PC-9 (cell line): ENCODE measurements at regions not wholly inside any gene's neighbourhood (a gene's known extent, or its start where the extent isn't known, plus 50 kb on each side); places are given as distances from the start of the nearest gene placed in this dataset.

Experiments used
- BruUV-seq: library from RNA; stranded (reverse); fragments of 400-500 nt; replicated peaks from 2 replicates; lab custom pipeline; 2021; lab: Mats Ljungman, UMichigan
- CTCF ChIA-PET: fragments of 300-600 bp; sonication (Branson Sonifier 250); formaldehyde crosslinking; loops from one replicate; lab custom pipeline; 2022; ENCODE audit warnings: antibody characterized with exemption; lab: Charles Lee
- POLR2A ChIA-PET: fragments of 300-600 bp; sonication (Branson Sonifier 250); formaldehyde crosslinking; loops from one replicate; lab custom pipeline; 2022; ENCODE audit warnings: antibody characterized with exemption; ENCODE audit not compliant: unreplicated experiment; lab: Charles Lee
- DNase-seq, 2 experiments: peaks; one replicate each; pipeline versions ENCODE4 v3.0.0 to v3.0.0-alpha.2; 2015 to 2022; ENCODE audit warnings: mixed read lengths in 1 of 2
- H2AFZ ChIP-seq: fragments of 200-600 bp; sonication (generic); 2 replicates; pipeline ENCODE4 v1.8.1; 2017; ENCODE audit warnings: antibody characterized with exemption
- H3F3A ChIP-seq: fragments of 200-600 bp; sonication (generic); 2 replicates; pipeline ENCODE4 v1.8.1; 2017; ENCODE audit warnings: antibody characterized with exemption, mild to moderate bottlenecking, low read depth; ENCODE audit not compliant: insufficient read depth
- H3K27ac ChIP-seq: fragments of 200-600 bp; sonication (generic); 2 replicates; pipeline ENCODE4 v1.6.1; 2016; ENCODE audit warnings: mixed run types
- H3K27me3 ChIP-seq: fragments of 200-600 bp; sonication (generic); 2 replicates; pipeline ENCODE4 v1.6.1; 2016; ENCODE audit warnings: low read depth, mixed run types; ENCODE audit not compliant: insufficient read depth
- H3K36me3 ChIP-seq: fragments of 200-600 bp; sonication (generic); 2 replicates; pipeline ENCODE4 v1.6.1; 2016; ENCODE audit warnings: low read depth, mixed run types
- H3K4me1 ChIP-seq: fragments of 200-600 bp; sonication (generic); replicated peaks from 2 replicates; pipeline ENCODE4 v1.6.1; 2016; ENCODE audit warnings: mixed run types; ENCODE audit not compliant: insufficient read depth
- H3K4me2 ChIP-seq: fragments of 200-600 bp; sonication (generic); 2 replicates; pipeline ENCODE4 v1.6.1; 2017; ENCODE audit warnings: mixed run types
- H3K4me3 ChIP-seq: fragments of 200-600 bp; sonication (generic); 2 replicates; pipeline ENCODE4 v1.6.1; 2016; ENCODE audit warnings: mixed run types
- H3K79me2 ChIP-seq: fragments of 200-600 bp; sonication (generic); 2 replicates; pipeline ENCODE4 v1.6.1; 2017; ENCODE audit warnings: low read depth, mixed run types
- H3K9me2 ChIP-seq: fragments of 200-600 bp; sonication (generic); 2 replicates; pipeline ENCODE4 v1.8.1; 2017; ENCODE audit warnings: mild to moderate bottlenecking; ENCODE audit not compliant: insufficient read depth
- H3K9me3 ChIP-seq: fragments of 200-600 bp; sonication (generic); 2 replicates; pipeline ENCODE4 v1.8.1; 2016; ENCODE audit warnings: low read depth; ENCODE audit not compliant: insufficient read depth
- H4K20me1 ChIP-seq: fragments of 200-600 bp; sonication (generic); 2 replicates; pipeline ENCODE4 v1.8.1; 2017; ENCODE audit not compliant: insufficient read depth
- EZH2 ChIP-seq: fragments of 200-600 bp; sonication (generic); IDR thresholded peaks from 2 replicates; pipeline ENCODE4 v1.8.0; 2017; ENCODE audit warnings: antibody characterized with exemption, low read depth
- intact Hi-C: fragments of 100-400 bp; cut with micrococcal nuclease; formaldehyde crosslinking; loops from one replicate; pipeline ENCODE4 v1.10.0; 2022; ENCODE audit not compliant: unreplicated experiment
- TF ChIP-seq, protein P1 (sequence below): fragments of 200-600 bp; sonication (generic); conservative IDR thresholded peaks from 2 replicates; pipeline ENCODE4 v1.6.1; 2017; ENCODE audit warnings: mixed run types, antibody characterized with exemption, mild to moderate bottlenecking, moderate library complexity

DNA sequence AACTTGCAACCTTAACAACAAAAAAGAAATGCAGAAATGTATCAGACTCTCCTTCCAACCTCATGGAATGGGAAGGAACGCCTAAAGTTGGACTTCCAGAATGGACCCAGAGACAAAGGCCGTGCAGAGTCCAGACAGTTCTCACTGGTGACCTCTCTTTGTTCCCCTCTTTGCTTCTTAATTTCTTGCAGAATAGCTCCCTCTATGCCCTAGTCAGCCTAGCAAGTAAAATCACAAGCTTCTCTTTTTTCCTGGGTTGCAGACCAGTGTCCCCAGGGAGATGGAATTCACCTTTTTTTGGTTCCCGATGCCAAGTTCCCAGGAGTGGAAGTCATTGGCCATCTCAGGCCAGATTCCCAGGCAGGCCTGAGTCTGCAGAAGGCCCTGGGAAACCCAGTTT lies 278.0 kb downstream of the CCSER2 start:
- no peaks in the 10 kb centered on the region for H3K79me2 ChIP-seq
- no peaks in the 10 kb centered on the region for H3K9me3 ChIP-seq
- H3K9me2 ChIP-seq: no peaks in the 10 kb centered on the region
- no peak overlapping the region for H2AFZ ChIP-seq
- H3K4me2 ChIP-seq: no peak overlapping the region
- H3K4me3 ChIP-seq: no peak overlapping the region
- H4K20me1 ChIP-seq: no peaks in the 10 kb centered on the region
- BruUV-seq: no TSS peak
- CTCF ChIA-PET: no interaction called here
- DNase-seq: no peak
- H3K4me1 ChIP-seq: no peaks in the 10 kb centered on the region
- H3F3A ChIP-seq: no peaks in the 10 kb centered on the region
- H3K36me3 ChIP-seq: no peaks in the 10 kb centered on the region
- intact Hi-C loops: no loop called here
- H3K27ac ChIP-seq: no peak overlapping the region
- TF ChIP-seq, protein P1, sequence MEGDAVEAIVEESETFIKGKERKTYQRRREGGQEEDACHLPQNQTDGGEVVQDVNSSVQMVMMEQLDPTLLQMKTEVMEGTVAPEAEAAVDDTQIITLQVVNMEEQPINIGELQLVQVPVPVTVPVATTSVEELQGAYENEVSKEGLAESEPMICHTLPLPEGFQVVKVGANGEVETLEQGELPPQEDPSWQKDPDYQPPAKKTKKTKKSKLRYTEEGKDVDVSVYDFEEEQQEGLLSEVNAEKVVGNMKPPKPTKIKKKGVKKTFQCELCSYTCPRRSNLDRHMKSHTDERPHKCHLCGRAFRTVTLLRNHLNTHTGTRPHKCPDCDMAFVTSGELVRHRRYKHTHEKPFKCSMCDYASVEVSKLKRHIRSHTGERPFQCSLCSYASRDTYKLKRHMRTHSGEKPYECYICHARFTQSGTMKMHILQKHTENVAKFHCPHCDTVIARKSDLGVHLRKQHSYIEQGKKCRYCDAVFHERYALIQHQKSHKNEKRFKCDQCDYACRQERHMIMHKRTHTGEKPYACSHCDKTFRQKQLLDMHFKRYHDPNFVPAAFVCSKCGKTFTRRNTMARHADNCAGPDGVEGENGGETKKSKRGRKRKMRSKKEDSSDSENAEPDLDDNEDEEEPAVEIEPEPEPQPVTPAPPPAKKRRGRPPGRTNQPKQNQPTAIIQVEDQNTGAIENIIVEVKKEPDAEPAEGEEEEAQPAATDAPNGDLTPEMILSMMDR: no peak
- TF ChIP-seq EZH2: no peak
- POLR2A ChIA-PET: no interaction called here
- peaks cover 7% of the 10 kb centered on the region; the same call in 1 of the 2 replicates for H3K27me3 ChIP-seq

DNA sequence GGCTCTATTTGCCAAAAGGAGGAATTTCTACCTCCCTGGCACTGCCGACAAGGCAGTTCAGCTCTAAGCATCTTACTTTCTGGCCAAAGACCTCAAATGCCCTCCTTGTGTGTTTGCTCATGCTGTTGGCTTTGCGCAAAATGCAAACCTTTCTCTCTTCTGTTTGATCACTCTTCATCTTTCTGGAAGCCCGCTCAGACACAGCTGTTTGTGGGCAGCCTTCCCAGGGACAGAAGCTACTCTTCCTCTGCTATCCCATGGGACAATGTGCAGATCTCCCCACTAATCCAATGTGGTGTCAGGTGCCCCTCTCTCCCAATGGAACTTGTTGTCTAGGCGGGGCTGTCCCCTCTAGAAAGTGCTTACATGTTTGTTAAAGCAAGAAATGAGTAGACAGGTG lies 278.7 kb downstream of the CCSER2 start:
- POLR2A ChIA-PET: no interaction called here
- Histone ChIP-seq H3K4me3 (no peak overlapping the region), H3F3A (no peaks in the 10 kb centered on the region), H3K4me2 (no peak overlapping the region), H4K20me1 (no peaks in the 10 kb centered on the region), H3K27ac (no peak overlapping the region), H2AFZ (no peak overlapping the region), H3K9me3 (no peaks in the 10 kb centered on the region), H3K79me2 (no peaks in the 10 kb centered on the region), H3K36me3 (no peaks in the 10 kb centered on the region), H3K4me1 (no peaks in the 10 kb centered on the region), H3K27me3 (peaks cover 7% of the 10 kb centered on the region; the same call in 1 of the 2 replicates), H3K9me2 (no peaks in the 10 kb centered on the region)
- BruUV-seq: no TSS peak
- DNase-seq: no peak
- intact Hi-C loops: no loop called here
- no peak for TF ChIP-seq EZH2
- TF ChIP-seq, protein P1: no peak
- CTCF ChIA-PET: no interaction called here

DNA sequence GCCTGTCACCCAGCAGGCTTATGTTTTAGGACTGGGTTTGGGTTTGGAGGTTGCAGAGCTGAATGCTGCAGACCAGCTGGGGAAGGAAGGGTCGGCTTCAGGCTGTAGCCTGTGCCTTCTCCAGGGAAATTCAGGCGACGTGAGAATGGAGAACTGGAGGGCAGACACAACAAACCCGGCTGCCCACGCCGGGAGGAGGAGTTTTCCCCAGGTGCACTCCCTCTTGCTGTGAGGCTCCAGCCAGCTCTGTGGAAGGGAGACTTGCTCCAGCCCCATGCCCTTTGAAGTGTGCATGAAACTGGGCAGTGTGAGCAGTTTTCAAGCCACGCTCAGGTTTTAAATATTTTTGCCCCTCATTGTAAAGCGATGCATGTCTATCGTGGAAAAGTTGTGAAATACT lies 279.1 kb downstream of the CCSER2 start:
- Histone ChIP-seq H3K27me3 (peaks cover 7% of the 10 kb centered on the region; the same call in 1 of the 2 replicates), H3K9me3 (no peaks in the 10 kb centered on the region), H3K27ac (no peak overlapping the region), H3K4me1 (no peaks in the 10 kb centered on the region), H3K9me2 (no peaks in the 10 kb centered on the region), H3F3A (no peaks in the 10 kb centered on the region), H2AFZ (no peak overlapping the region), H3K36me3 (no peaks in the 10 kb centered on the region), H3K79me2 (no peaks in the 10 kb centered on the region), H4K20me1 (no peaks in the 10 kb centered on the region), H3K4me3 (no peak overlapping the region), H3K4me2 (no peak overlapping the region)
- TF ChIP-seq EZH2: no peak
- BruUV-seq: no TSS peak
- ChIA-PET POLR2A (no interaction called here), CTCF (no interaction called here)
- intact Hi-C loops: no loop called here
- no peak for DNase-seq

DNA sequence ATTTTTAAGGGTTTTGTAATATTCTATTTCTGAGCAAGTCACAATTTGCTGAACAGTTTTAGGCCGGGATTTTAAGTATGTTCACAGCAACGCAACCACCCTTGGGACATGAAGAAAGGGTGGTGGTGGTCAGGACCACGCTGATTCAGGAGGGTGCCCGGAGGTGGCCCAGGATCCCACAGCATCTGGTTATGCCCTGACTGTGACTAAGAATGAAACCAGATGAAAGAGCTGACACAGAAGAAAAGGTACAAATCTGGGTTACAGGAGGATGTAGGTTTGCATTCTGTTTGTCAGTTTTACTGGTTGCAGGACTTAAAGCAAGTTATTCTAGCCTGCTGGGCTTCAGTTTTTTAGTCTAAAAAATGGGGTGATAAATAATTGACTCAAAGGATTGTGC lies 279.7 kb downstream of the CCSER2 start:
- no TSS peak for BruUV-seq
- CTCF ChIA-PET: no interaction called here
- H3F3A ChIP-seq: no peaks in the 10 kb centered on the region
- H3K9me3 ChIP-seq: no peaks in the 10 kb centered on the region
- POLR2A ChIA-PET: no interaction called here
- TF ChIP-seq, protein P1: no peak
- TF ChIP-seq EZH2: no peak
- H3K4me3 ChIP-seq: no peak overlapping the region
- no peak overlapping the region for H2AFZ ChIP-seq
- no peak overlapping the region for H3K27ac ChIP-seq
- no peak for DNase-seq
- no peaks in the 10 kb centered on the region for H4K20me1 ChIP-seq
- no peak overlapping the region for H3K4me2 ChIP-seq
- H3K9me2 ChIP-seq: no peaks in the 10 kb centered on the region
- peaks cover 9% of the 10 kb centered on the region; the same call in 1 of the 2 replicates for H3K27me3 ChIP-seq
- H3K4me1 ChIP-seq: no peaks in the 10 kb centered on the region
- H3K36me3 ChIP-seq: no peaks in the 10 kb centered on the region
- no peaks in the 10 kb centered on the region for H3K79me2 ChIP-seq
- intact Hi-C loops: no loop called here
